CD1c-positive myeloid dendritic cell (primary cell): ENCODE measurements at regions not wholly inside any gene's neighbourhood (a gene's known extent, or its start where the extent isn't known, plus 50 kb on each side); places are given as distances from the start of the nearest gene placed in this dataset.

ENCODE experiments used
- DNase-seq: peaks from one replicate; pipeline ENCODE4 v3.0.0-alpha.2; 2016; ENCODE audit errors: extremely low spot score

DNA sequence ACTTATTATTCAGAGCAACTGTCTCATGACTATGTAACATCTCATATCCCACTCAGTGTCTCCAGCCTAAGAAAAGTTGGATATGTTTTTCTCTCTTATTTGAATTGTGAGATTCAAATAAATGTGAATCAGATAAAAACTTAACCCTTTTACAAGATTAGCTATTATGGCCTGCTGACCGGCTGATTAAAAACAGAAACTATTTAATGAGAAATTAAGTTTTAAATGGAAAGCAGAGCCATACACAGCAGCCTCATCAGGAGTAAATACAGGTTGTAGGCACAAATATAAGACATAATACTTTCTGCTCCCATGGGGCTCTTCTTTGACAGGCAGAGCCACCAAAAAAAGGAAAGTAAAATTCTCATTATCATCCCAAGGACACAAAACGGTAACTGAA lies 307.0 kb upstream of the PRMT6 start:
- no peak for DNase-seq

DNA sequence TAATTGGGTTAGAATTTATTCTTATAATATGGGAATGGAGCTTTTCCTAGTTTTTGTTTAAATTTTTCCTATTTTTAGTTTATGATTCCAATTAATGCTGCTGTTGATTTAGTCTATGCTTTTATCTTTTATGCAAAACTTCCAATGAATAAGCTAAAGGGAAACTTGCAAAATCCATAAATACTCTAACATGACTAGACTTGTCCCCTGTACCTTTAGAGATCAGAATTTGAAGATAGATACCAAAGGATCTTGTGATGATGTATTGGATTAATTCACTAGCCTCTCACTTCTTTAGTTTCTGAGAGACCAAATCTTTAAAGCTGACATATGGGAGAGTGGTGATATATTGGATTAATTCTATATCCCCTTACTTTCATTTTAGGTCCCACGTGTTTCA lies 306.6 kb upstream of the PRMT6 start:
- DNase-seq: no peak

DNA sequence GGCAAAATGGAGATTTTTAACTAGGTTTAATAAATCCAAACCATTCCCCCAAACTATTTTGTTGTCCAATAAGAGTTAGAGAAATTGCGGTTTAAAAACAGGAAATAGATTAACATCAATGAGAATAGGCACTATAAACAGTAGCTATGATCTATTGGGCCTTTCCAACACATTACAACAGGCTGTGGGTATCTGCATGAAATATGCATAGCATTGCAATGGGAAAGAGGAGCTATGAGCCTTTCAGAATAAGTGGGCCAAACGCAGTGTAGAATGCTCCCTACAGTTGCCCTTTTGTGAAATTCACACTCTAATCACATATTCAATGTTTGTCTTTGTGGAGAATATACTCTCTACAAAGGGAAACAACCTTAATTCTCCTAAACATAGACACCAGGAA lies 305.5 kb upstream of the PRMT6 start:
- DNase-seq: no peak

DNA sequence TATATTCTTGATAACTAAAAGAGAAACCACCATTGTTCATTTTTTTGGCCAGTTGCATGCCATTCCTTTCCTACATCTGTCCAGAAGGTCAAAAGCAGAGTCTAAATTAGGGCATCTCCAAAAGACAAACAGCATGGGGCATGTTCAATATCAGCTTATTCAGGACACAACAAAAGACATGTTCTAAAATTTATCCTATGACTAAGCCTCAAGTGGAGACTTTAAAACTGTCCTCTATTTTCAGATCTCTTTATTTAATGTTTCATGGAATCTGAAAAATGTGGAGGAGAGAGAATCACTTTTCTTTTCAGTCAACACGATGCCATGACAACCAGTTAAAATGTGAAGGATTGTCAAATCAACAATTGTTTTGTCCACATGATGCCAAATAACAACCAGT lies 303.4 kb upstream of the PRMT6 start:
- DNase-seq: no peak

DNA sequence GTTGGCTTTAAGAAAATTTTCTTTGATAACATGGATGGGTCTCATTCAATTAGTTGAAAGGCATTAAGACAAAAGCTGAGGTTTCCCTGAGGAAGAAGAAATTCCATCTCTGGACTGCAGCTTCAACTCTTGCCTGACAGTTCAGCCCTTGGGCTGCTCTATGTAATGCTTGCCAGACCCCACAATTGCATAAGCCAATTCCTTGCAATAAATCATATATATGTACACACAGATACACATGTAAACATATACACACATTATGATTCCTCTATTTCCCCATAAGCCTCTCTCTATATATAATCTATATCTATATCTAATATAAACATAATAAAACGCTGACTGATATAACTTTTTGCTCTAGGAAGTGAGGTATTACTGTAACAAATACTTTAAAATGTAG lies 301.5 kb upstream of the PRMT6 start:
- no peak for DNase-seq

DNA sequence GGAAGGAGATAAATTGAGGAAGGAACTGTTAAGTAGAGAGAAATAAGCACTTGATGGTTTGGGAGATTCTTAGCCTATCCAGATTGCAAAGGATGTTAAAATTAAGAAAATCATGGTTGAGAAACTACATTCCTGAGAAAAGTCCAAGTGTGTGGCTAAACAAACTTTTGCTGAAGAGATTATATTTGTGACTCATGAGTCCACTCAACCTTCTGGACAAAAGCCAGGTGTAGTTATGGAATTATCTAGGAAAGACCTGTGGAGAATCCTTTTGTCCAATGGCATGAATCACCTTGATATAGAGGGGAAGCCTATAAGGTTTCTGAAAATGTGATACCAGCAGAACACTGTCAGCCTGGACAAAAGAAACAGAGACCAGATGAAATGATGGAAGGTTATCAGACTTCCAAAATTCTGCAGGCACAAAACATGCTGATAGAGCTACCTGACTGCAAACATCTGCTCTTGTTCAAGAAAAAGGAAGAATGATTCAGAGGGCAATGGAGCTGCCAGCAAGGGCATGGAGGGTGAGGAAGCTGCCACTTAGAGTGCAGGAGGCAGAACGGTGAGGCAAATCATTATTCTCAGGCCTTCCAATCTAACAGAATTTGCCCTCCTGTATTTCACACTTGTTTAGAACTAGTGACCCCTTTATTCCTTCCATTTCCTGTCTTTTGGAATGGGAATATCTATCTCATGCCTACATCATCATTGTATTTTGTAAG lies 300.6 kb upstream of the PRMT6 start:
- DNase-seq: no peak

DNA sequence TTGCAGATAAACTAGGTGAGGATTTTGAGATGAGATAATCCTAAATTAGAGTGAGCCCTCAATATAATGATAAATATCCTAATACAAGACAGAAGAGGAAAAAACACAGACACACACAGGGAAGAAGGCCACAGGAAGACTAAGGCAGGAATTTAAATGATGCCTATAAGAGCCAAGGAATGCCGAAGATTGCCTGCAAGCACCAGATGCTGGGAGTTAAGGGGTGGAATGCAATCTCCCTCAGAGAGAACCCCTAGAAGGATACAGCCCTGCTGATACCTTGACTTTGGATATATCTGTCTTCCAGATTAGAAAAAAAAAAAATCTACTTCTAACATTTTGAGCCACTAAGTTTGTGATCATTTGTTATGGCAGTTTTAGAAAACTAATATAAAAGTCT lies 299.7 kb upstream of the PRMT6 start:
- no peak for DNase-seq

DNA sequence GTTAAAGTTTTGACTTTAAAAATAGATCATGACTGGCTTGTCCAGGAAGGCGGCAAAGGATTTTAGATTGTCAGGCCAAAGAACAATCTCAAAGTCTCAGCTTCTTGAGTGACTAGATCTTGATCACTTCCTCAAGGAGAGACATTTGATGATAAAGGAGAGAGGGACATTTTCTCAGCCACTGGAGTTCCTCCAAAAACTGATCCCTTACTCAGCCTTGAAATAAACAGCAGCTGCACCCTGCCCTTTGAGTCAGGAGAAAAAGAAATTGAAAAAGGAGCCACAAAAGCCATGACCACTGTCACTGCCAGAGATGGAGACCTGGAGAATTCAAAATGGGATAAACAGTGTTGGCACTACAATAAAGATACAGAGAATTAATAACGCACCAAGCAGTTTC lies 288.4 kb upstream of the PRMT6 start:
- no peak for DNase-seq

DNA sequence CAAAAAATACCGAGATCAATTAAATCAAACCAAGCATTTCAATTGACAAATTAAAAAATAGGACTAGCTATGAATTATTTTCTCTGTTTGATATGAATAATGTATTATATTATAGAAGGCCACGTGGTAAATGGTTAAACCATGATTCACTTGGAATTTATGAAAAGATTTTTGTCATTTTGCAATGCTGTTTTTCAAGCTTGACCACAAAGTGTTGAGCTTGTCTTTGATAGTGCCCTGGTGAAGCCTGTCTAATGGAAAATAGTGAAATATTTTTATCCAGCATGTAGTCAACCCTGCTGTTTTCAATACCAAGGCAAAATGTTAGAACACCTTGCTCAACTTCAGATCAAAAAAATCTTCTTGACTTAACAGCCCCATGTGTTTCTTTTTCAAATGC lies 288.0 kb upstream of the PRMT6 start:
- no peak for DNase-seq

DNA sequence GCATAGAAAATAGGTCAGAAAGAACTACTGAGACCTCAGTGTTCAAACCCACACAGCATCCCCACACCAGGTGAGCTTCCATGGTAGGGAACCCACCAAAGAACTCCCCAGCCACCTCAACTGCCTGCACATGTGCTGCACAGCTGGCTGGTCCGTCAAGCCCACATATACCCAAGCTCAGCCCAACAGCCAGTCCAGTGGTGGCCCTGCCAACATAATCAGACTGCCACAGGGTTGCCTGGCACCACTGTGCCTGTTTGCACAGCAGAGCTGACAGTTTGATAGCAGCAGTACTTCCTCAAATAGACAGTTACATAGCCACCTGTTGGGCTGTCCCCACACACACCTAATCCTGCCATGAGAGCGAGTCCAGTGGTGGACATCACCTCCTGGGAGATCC lies 283.3 kb upstream of the PRMT6 start:
- DNase-seq: no peak

DNA sequence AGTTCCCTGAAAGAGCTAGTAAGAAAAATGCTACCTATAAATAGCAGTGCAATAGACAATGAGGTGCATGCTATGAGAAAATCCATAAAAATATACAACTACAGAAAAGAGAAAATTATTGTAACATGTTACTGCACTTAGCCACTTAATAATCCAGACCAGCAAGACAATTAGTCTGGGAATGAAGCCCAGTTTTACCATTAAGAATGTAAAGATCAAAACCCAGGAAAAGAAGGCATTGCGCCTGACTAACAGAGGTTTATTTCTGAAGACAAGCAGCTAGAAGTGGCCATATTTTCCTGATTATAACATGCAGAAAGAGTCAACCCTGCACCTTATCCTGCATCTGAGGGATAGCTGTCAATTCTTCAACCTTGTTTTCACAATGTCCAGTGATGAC lies 276.4 kb upstream of the PRMT6 start:
- DNase-seq: no peak

DNA sequence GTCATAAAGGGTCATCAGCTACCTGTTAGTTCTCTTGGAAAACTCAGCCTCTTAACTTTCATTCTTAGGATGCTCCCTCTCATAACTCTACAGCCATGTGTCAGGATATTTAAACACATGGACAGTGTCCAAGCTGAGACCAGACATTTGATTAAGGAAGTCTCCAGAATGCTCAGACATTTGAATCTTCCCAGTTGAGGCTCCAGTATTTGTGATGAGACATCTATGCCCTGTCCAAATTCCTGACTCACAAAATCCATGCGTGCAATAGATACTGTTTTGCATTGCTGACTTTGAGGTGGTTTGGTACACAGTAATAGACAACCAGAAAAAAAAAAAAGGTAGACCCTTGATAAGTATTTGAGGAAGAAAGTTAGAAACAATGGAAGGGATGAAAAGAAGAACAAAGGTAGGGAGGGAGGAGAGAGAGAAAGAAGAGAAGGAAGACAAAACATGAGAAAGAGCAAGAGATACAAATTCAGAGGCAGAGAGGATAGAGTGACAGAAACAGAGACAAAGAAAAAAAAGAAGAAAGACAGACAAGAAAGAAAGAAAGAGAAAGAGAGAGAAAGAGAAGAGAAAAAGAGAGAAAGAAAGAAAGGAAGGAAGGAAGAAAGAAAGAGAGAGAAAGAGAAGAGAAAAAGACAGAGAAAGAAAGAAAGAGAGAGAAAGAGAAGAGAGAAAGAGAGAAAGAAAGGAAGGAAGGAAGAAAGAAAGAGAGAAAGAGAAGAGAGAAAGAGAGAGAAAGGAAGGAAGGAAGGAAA lies 275.5 kb upstream of the PRMT6 start:
- DNase-seq: no peak

DNA sequence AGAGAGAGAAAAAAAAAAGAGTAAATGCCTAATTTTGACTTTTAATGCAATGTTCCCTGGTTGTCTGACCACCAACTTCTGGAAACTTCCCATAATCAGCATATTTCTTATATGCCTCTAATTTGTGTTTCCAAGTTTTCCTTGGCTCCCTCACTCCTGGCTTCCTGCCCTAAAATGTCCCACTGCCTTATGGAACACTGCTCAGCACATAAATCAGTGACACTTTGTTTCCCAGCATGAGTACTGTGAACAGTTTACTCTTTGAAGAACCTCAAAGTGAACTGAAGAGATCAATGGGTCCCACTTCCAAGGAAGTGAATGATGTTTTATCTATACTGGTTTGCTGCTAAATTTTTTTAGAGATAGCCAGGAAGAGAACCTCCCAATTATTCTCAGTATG lies 271.3 kb upstream of the PRMT6 start:
- DNase-seq: no peak

DNA sequence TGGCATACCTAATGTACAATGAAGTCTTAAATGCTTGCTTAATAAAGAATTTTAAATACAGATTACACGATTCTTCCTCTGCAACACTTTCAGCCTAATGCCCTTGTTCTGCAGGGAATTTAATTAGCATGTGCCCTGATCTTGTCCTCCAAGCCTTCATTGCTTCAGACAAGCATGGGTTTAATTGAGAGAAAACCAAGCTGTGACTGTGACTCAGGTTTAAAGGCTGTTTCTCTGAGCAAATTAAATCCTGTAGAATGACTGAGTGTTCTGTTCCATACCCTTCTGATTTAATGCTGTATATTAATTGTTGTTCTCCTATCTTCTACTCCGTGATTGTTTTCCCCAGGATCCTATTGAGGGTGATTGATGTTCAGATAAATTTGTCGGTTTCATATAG lies 269.0 kb upstream of the PRMT6 start:
- no peak for DNase-seq

DNA sequence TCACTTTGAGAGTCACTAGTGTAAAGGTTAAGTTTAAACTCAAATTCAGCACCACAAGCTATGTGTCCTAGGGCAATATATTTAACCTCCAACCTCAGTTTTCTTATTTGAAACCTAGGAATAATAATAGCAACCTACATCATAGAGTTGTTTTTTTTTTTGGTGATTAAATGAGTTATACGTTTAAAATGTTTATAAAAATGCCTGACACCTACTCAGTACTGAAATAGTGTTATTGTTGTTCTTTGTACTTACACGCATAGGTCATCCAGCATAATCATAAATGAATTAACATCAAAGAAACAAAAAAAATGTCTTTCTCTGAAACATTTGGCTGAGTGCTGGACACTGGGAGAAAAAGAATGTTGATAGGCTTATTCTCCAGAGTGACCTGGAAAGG lies 266.8 kb upstream of the PRMT6 start:
- DNase-seq: no peak

DNA sequence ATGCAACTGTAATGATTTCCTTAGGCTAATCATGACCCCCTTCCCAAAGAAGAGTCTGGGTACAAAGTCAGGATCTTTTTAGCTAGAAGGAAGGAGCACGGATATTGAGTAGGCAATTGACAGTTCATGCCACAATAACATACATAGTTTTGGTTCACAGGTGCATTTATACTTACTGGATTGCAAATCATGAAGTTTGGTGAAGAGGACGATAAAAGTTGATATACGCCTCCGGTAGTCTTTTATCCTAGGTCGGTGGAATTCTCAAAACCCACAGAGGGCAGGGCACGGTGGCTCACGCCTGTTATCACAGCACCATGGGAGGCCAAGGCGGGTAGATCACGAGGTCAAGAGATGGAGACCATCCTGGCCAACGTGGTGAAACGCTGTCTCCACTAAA lies 265.4 kb upstream of the PRMT6 start:
- DNase-seq: no peak

DNA sequence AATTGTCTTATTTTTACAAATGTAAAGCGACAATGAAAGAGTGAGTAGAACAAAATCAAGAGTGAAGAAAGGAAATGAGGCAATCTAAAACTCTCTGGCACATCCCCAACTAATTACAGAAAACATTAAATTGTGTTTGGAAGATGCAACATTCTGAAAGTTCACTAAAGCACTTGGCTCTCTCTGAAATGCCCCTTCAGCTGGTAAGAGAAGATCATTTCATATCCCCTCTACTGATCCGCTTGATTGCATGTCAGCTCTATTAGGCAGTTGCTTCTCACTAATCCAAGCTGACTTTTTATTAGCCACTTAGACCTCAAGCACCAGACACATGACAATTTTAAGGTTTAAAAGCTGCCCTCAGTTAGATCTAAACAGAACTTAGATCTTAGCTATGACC lies 262.8 kb upstream of the PRMT6 start:
- DNase-seq: no peak

DNA sequence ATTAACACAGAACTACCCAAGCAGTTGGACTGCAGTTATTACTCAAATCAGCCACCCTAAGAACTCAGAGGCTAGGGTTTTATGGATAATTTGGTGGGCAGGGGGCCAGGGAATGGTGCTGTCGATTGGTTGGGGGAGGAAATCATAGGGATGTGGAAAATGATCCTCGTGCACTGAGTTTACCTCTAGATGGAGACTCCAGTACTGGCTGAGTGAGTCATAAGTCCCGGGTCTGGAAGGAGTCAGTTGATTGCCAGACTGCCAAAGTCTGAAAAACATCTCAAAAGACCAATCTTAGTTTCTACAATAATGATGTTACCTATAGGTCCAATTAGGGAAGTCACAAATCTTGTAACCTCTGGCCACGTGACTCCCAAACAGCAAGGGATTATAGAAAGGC lies 257.5 kb upstream of the PRMT6 start:
- DNase-seq: no peak

DNA sequence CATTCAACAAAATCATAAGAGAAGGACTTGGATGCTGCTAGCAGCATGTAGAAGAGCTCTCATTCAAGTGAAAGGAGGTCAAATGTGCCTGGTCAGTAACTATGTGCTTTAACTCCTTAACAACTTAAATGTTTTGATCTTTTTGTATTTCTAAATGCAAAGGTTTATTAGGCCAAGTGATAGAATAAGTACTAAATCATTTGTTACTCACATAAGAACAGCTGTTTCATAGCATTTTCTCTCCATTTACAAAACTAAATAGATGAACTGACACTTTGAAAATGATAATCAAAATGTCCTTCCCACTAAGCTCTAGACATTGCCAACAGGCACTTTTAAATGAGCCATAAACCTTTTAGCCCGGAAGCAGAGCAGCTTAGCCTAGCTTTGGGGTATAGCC lies 254.3 kb upstream of the PRMT6 start:
- no peak for DNase-seq

DNA sequence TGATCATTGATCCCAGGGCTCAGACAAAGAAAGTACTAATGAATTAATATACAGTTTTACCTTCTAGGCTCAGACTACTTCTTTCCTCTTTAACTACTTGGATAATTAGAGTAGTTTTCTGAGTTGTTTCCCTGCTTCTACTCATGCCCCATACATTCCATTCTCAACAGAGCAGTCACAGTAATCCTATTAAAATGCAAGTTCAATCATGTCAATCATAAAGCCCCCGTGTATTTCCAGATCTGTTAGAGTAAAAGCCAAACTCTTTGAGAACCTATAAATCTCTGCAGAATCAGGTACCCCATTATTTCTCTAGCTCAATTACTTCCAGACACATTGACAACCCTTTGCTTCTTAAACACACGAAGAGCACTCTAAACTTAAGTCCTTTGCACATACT lies 242.1 kb upstream of the PRMT6 start:
- DNase-seq: no peak

DNA sequence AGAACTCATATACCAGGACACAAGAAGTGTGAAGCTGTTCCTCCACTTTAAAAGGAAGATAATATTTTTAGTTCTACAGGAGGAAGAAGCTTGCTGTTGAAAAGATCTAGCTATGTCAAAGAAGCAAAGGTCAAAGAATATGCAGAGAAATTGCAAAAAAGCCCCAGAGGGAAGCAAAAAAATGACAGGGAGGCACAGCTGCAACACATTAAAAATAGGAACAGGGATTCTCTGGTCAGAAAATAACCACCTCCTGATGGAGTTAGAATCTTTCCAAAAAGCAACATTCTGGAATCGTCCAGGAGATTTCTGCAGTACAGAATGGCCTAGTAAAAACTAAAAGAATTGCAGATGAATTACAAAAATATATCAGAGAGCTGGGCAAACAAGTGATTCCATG lies 238.9 kb upstream of the PRMT6 start:
- DNase-seq: no peak

DNA sequence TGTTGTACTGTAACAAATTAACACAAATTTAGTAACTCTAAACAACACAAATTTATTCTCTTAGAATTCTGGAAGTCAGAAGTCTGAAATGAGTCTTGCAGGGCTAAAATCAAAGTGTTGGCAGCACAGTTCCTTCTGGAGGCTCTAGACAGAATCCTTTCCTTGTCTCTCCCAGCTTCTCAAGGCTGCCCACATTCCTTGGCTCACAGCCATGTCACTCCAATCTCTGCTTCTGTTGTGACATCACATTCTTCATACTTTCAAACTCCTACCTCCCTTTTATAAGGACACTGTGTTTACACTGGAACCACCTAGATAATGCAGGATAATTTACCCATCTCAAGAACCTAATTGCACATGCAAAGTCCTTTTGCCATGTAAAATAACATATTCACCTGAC lies 225.0 kb upstream of the PRMT6 start:
- DNase-seq: no peak

DNA sequence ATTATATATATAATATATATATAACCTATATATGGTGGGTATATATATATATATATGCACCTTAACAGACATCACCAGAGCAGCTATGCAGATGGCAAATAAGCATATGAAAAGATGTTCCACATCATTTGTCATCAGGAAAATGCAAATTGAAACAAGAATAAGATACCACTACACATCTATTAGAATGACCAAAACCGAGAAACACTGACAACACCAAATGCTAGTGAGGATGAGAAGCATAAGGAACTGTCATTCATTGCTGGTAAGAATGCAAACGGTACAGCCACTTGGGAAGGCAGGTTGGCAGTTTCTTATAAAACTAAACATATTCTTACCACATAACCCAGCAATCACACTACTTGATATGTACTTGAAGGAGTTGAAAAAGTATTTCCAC lies 219.8 kb upstream of the PRMT6 start:
- DNase-seq: no peak

DNA sequence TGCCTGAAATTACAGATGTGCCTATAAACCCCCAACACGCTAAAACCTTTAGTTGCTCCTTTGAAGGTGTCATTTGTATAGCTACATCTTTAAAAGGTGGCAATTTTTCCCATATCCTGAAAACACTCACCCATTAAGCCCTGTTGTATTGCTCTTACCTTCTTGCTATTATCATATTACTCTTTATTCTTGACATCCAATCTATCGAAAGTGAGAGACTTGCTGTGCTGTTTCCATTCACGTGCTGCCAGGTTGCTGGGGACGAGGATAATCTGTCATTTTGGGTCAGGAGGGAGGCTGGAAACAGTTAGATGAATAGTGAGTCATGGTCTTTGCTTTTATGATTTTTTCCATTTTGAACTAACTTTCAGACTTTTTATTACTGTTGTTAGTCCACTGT lies 213.0 kb upstream of the PRMT6 start:
- no peak for DNase-seq
